Breast epithelium (tissue), 3 donors: ENCODE measurements at regions not wholly inside any gene's neighbourhood (a gene's known extent, or its start where the extent isn't known, plus 50 kb on each side); places are given as distances from the start of the nearest gene placed in this dataset.

Experiments used
- POLR2A ChIP-seq: fragments of 450-650 bp; IDR thresholded peaks from one replicate; pipeline ENCODE4 v1.6.1; 2016; ENCODE audit warnings: antibody characterized with exemption, mild to moderate bottlenecking, moderate library complexity
- POLR2AphosphoS5 ChIP-seq, 3 donors: sonication (generic); formaldehyde crosslinking; IDR thresholded peaks; one replicate each; pipeline ENCODE4 v1.6.1; 2017; ENCODE audit warnings: antibody characterized with exemption in 3 of 3
- TF ChIP-seq, protein P1 (sequence below), 3 donors: fragments of 450-650 bp; IDR thresholded peaks; one replicate each; pipeline ENCODE4 v1.5.1; 2016 to 2017; ENCODE audit warnings: antibody characterized with exemption in 3 of 3, mild to moderate bottlenecking in 3 of 3, moderate library complexity in 3 of 3

DNA sequence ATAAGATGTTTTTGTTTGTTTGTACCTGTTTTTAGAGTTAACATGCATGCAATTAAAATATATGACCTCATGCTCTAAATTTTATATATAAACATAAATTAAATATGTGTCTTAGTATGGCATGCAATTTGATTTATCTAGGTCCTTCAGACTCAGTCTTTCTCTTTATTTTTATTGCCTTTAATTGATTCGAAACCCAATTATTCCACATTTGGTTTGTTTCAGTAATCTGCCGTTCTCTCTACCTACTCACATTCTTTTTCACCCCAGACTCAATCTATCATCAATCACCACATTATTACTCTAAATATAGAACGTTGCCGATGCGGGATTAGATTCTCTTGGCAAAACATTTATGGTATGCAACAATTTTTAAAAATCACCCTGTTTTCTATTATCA lies 1492.8 kb downstream of the RAPGEF2 start:
- TF ChIP-seq POLR2A, result no peak
- TF ChIP-seq, protein P1, sequence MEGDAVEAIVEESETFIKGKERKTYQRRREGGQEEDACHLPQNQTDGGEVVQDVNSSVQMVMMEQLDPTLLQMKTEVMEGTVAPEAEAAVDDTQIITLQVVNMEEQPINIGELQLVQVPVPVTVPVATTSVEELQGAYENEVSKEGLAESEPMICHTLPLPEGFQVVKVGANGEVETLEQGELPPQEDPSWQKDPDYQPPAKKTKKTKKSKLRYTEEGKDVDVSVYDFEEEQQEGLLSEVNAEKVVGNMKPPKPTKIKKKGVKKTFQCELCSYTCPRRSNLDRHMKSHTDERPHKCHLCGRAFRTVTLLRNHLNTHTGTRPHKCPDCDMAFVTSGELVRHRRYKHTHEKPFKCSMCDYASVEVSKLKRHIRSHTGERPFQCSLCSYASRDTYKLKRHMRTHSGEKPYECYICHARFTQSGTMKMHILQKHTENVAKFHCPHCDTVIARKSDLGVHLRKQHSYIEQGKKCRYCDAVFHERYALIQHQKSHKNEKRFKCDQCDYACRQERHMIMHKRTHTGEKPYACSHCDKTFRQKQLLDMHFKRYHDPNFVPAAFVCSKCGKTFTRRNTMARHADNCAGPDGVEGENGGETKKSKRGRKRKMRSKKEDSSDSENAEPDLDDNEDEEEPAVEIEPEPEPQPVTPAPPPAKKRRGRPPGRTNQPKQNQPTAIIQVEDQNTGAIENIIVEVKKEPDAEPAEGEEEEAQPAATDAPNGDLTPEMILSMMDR (IDR thresholded peaks at IDR 0.05), result no peak
- no peak for TF ChIP-seq POLR2AphosphoS5 (IDR thresholded peaks at IDR 0.05)
